HG03342 (cell line): ENCODE measurements at regions not wholly inside any gene's neighbourhood (a gene's known extent, or its start where the extent isn't known, plus 50 kb on each side); places are given as distances from the start of the nearest gene placed in this dataset.

Source experiments
- ATAC-seq: cut with Tn5 transposase; IDR thresholded peaks from one replicate; pipeline ENCODE4 v1.9.1; 2021; ENCODE audit warnings: mild to moderate bottlenecking, moderate library complexity; ENCODE audit not compliant: unreplicated experiment

DNA sequence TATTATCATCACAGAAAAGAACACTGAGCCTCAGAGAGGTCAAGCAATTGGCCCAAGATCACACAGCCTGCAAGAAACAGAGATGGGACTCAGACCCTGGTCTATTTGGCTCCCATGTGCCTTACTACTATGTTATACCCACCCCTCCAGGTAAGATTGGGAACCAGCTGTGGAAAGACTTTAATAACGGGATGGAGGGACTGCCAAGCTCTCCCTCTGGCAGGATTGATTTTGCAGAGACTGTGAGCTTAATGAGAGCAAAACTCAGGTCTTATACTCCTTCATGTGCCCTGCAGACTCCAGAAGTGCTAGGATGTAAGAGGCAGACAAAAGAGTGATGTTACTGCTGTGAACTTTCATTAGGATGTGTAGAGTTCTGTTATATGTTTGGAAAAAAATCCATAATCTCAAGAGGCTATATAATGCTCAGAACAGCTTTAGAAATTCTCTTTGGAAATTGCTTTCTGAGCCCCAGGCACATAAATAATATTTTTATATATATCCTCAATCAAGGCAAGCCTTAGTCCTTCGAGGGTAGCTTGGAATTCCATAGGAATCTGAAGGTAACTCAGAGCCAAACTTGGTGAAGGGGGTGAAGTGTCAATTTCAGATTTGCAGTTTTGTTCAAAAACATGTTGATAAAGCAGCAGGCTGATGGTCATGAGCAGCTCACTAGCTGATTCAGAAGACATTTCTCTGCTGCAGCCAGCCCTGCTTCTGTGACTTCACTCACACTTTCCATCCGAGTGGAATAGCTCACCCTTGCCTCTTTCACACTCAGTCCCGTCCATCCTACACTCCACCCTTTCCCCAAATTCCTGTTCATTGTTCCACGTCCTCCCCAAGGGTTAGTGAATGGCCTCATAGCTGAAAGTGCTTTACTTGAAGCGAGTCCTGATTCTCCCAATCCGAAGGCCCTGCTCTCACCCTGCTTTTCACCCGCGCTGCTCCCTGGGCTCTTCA is 188.8 kb downstream of the SNX19 start:
- no peak for ATAC-seq

DNA sequence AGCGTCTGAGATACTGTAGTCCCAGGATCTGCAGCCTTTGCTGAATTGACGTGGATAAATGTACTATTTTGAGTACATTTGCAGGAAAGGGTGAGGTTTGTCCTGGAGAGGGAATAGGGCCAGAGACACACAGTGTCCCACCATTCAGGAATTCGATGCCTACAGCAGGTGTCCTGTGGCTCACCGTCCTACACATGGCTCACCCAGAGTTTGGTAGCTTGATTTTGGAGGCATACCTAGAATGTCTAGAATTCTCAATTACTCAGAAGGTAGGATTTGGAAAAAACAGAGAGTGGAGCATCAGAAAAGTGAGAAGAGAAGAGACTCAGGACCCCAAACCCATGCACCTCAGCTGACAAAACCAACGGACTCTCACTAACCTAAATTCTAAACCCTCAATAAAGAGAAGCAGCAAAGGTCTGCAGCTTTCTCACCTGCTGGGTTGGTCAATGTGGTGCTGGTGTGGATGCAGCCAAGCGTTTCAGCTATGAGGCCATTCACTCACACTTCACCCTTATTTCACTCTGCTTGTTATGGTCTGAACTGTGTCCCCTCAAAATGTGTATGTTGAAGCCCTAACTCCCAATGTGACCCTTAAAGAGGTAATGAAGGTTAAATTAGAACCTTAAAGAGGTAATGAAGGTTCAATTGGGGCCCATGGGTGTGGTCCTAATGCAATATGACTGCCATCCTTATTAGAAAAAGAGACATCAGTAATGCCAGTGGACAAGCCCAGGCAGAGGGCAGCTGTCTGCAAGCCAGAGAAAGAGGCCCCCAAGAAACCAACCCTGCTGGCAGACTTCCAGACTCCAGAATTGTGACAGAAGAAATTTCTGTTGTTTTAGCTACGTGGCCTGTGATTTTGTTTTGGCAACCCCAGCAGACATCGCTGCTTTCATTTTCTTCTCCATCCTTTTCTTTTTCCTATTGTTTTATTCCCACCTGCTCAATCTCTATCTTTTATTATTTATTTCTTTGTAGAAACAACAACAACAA is 187.8 kb downstream of the SNX19 start:
- no peak for ATAC-seq

GRCh38 chr11:130729193-130729592 is 187.1 kb downstream of the SNX19 start:
- no peak for ATAC-seq

GRCh38 chr11:130729678-130730300 is 186.5 kb downstream of the SNX19 start:
- ATAC-seq = no peak

DNA sequence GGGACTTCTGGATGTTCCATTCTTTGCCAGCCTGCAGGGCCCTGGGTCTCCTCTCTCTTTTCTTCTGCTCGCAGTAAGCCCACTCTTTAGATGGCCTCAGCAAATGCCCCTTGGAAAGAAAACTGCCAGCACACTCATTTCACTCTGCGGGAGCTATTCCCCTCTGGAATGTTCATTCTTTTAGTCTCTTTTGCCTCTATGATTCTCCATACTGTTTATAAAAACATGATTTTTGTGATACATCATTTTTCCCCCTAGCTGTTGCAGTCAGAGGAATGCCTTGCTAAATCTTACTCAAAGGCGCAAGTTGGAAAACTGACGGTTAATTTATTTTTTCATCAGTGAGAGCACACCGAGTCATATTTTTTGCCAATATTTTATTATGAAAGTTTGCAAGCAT is 184.9 kb downstream of the SNX19 start:
- no peak for ATAC-seq

DNA sequence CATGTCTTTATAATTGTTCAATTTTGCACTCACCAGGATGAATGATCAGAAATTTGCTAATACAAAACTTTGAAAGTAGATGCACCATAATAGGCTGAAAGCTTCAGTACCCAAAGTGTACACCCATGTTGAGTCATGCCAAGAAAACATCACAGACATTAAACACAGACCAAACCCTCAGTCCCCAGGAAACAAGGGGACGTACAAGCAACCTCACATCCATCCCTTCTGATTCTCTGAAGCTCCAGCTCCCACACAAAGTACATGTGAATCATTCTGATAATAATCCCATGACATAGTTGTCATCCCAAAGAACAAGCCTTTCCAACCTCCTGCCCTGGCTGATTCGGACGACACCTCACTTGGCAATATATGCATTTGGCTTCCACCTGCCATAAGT is 183.8 kb downstream of the SNX19 start:
- no peak for ATAC-seq

GRCh38 chr11:130737041-130737830 is 179.0 kb downstream of the SNX19 start:
- no peak for ATAC-seq

DNA sequence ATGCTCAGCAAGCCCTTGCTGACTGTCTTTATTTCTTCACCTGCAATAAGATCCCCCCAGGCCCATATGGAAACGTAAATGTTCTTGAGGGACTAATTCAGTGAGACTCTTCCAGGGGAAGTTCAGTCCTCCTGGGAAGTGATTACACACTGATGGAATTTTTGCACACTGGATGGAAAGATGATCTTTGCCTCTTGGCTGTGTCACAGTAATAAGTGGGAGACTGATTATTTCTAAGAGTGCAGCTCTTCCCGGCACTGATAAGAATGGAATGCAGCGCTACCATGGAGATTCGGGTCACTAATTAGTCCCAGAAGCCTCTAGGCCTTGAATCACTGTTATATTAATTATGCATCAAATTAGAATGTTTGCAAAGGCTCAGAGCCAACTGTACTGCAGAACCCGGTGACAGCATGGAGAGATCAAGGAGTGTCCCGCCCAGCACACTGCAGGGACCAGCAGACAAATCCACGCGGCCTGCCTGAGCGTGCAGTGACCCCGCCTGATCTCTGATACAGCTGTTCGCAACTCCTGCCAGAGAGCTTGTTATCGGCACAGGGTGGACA is 178.3 kb downstream of the SNX19 start:
- no peak for ATAC-seq

DNA sequence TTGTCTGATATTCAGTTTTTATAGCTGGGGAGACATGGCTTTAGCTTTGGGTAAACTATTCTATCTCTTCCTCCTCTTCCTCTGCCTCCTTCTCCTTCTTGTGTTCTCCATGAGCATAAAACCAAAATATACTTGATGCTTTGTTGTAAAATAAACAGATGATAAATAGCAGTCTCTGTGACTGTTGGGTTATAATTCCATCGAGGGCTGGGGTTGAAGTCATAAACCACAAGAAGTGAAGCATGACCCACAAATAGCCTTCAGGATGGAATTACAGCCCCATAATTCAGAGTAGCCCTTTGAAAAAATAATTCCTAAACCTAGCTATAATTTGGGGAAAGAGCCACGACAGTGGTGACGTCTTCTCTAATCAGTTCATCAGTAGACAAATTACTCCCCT is 177.7 kb downstream of the SNX19 start:
- ATAC-seq = no peak

DNA sequence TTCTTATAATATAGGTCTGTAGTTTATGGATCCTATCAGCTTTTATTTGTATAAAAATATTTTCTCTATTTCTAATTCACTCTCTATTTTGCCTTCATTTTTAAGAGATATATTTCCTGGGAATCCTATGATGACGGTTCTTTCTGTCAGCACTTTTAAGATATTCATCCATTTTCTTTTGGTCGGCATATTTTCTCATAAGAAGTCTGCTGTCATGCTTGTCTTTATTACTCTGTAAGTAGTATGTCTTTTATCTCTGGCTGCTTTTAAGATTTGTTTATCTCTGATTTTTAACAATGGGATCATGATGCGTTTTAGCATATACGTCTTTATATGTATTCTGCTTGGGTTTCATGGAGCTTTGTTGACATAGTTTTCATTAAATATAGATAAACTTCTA is 175.5 kb downstream of the SNX19 start:
- no peak for ATAC-seq

- ATAC-seq = no peak
Observed at GRCh38 chr11:130744794-130745193, 171.5 kb downstream of the SNX19 start.

- no peak for ATAC-seq
Observed at GRCh38 chr11:130749216-130749615, 167.1 kb downstream of the SNX19 start.

- no peak for ATAC-seq
Observed at GRCh38 chr11:130760515-130761125, 155.7 kb downstream of the SNX19 start.

GRCh38 chr11:130761560-130762220 is 154.6 kb downstream of the SNX19 start:
- no peak for ATAC-seq

DNA sequence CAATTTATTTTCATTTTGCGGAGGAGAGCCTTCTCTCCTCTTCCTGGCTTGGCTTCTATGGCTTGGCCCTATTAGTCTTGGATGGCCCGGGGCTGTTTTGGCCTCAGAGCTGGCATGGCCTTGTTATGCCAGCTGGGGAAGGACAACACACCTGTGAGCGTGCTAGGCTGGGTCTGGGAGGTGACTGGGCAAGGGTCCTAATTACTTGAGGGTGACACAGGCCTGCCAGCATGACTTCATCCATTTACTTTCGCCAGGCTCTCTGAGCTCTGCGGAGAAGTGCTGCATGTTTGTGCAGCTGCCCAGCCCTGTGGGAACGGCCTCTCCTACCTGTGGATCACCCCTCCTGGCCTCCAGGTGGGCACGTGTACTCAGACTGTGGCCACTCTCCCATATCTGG is 153.6 kb downstream of the SNX19 start:
- ATAC-seq = no peak

GRCh38 chr11:130763087-130763980 is 152.9 kb downstream of the SNX19 start:
- ATAC-seq = no peak

DNA sequence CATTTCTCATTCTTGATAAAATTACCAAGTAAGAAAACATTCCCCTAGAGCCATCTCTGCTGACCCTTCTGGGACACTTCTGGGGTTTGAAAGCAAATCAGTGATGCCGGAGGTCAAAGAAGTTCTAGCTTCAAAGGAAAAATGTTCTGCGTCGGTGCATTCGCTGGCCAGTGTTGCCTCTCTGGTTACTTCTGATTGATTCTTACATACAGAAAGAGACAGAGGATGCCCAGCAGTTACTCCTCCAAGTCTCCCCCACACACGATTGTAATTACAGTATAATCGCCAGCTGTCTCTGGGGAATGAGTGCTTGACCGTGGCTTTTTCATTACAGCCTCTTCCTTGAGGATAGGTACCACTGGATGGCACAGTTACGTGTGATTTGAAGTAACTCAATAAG is 150.9 kb downstream of the SNX19 start:
- ATAC-seq = no peak
